Vagina (tissue), 2 donors: ENCODE measurements at regions not wholly inside any gene's neighbourhood (a gene's known extent, or its start where the extent isn't known, plus 50 kb on each side); places are given as distances from the start of the nearest gene placed in this dataset.

Experiments
- DNase-seq, 2 donors: peaks; one replicate each; pipeline ENCODE4 v3.0.0-alpha.2; 2017; ENCODE audit errors: extremely low spot score in 2 of 2
- H3K27ac ChIP-seq: fragments of 200-600 bp; sonication (generic); one replicate; pipeline ENCODE4 v1.5.1; 2019
- H3K27me3 ChIP-seq: fragments of 200-600 bp; sonication (generic); one replicate; pipeline ENCODE4 v1.5.1; 2019
- H3K36me3 ChIP-seq, 2 donors: fragments of 200-600 bp; sonication (generic); one replicate each; pipeline ENCODE4 v1.5.1; 2017 to 2019
- H3K4me1 ChIP-seq: fragments of 200-600 bp; sonication (generic); one replicate; pipeline ENCODE4 v1.5.1; 2019
- H3K4me3 ChIP-seq, 2 donors: fragments of 200-600 bp; sonication (generic); 1 replicate in 1 of 2; 2 replicates in 1 of 2; pipeline ENCODE4 v1.5.1; 2016 to 2019
- H3K9me3 ChIP-seq: fragments of 200-600 bp; sonication (generic); one replicate; pipeline ENCODE4 v1.5.1; 2019
- POLR2A ChIP-seq, 2 donors: fragments of 450-650 bp; IDR thresholded peaks; one replicate each; pipeline ENCODE4 v1.6.1; 2017; ENCODE audit warnings: antibody characterized with exemption in 2 of 2, mild to moderate bottlenecking in 2 of 2, moderate library complexity in 2 of 2
- POLR2AphosphoS5 ChIP-seq, 2 donors: sonication (generic); formaldehyde crosslinking; IDR thresholded peaks; one replicate each; pipeline ENCODE4 v1.9.0; 2017; ENCODE audit warnings: antibody characterized with exemption in 2 of 2, mild to moderate bottlenecking in 2 of 2, low read depth in 1 of 2; ENCODE audit not compliant: insufficient read depth in 1 of 2
- intact Hi-C: fragments of 100-400 bp; cut with DNase I; formaldehyde crosslinking; loops from one replicate; pipeline ENCODE4 v1.15.1; 2023
- TF ChIP-seq, protein P1 (sequence below), 3 experiments: fragments of 450-650 bp in 2 of 3; fragments of 200-600 bp in 1 of 3; sonication (generic) in 1 of 3; IDR thresholded peaks; one replicate each; pipeline ENCODE4 v1.5.1; 2017 to 2019; ENCODE audit warnings: antibody characterized with exemption in 3 of 3, mild to moderate bottlenecking in 2 of 3, moderate library complexity in 2 of 3

DNA sequence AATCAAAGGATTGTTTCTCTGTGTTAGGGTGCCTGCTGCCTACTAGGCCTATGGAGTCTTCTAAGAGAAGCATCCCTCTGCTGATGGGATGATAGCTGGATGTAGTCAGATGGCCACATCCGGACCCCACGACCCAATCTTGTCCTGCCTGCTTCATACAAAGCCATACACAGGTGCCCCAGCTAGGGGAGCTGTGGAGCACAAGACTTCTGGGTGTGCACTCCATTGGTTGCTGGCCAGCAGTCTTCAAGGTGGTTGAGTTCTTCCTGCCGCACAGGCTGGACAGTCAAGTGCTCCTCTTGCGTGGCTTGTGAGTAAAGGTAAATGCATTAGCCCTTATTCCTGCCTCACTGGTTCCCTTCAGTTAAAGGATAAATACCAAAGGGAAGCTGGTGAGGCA, 120.2 kb downstream of the TEX36 start:
- intact Hi-C loops: no loop called here
- Histone ChIP-seq H3K36me3 (no peaks in the 10 kb centered on the region), H3K27ac (no peak overlapping the region), H3K9me3 (no peaks in the 10 kb centered on the region), H3K4me3 (no peak overlapping the region), H3K27me3 (no peaks in the 10 kb centered on the region), H3K4me1 (no peaks in the 10 kb centered on the region)
- DNase-seq: no peak
- TF ChIP-seq POLR2A (IDR thresholded peaks at IDR 0.05) (no peak), POLR2AphosphoS5 (IDR thresholded peaks at IDR 0.05; ENCODE audit: insufficient read depth in 1 of 2, low read depth in 1 of 2) (no peak)
- TF ChIP-seq, protein P1, sequence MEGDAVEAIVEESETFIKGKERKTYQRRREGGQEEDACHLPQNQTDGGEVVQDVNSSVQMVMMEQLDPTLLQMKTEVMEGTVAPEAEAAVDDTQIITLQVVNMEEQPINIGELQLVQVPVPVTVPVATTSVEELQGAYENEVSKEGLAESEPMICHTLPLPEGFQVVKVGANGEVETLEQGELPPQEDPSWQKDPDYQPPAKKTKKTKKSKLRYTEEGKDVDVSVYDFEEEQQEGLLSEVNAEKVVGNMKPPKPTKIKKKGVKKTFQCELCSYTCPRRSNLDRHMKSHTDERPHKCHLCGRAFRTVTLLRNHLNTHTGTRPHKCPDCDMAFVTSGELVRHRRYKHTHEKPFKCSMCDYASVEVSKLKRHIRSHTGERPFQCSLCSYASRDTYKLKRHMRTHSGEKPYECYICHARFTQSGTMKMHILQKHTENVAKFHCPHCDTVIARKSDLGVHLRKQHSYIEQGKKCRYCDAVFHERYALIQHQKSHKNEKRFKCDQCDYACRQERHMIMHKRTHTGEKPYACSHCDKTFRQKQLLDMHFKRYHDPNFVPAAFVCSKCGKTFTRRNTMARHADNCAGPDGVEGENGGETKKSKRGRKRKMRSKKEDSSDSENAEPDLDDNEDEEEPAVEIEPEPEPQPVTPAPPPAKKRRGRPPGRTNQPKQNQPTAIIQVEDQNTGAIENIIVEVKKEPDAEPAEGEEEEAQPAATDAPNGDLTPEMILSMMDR (IDR thresholded peaks at IDR 0.05): no peak

DNA sequence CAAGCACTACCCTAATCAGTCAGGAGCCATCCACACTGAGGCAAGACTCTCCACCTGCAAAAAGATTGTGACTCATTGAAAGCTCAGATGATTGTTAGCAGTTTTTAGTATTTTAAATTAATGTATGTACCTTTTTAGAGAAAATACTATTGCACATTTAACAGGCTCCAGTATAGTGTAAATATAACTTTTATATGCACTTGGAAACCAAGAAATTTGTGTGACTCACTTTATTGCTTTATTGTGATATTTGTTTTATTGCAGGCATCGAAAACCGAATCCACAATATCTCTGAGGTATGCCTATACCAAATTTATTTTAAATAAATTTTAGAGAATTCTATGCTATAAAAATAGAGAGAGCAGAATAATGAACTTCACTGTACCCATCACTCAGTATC, 122.0 kb downstream of the TEX36 start:
- DNase-seq: no peak
- no peaks in the 10 kb centered on the region for H3K9me3 ChIP-seq
- H3K27ac ChIP-seq: no peak overlapping the region
- no peaks in the 10 kb centered on the region for H3K4me1 ChIP-seq
- no peaks in the 10 kb centered on the region for H3K36me3 ChIP-seq
- no peaks in the 10 kb centered on the region for H3K27me3 ChIP-seq
- TF ChIP-seq, protein P1 (IDR thresholded peaks at IDR 0.05): no peak
- TF ChIP-seq POLR2AphosphoS5 (IDR thresholded peaks at IDR 0.05; ENCODE audit: insufficient read depth in 1 of 2, low read depth in 1 of 2) (no peak), POLR2A (IDR thresholded peaks at IDR 0.05) (no peak)
- intact Hi-C loops: no loop called here
- no peak overlapping the region for H3K4me3 ChIP-seq

DNA sequence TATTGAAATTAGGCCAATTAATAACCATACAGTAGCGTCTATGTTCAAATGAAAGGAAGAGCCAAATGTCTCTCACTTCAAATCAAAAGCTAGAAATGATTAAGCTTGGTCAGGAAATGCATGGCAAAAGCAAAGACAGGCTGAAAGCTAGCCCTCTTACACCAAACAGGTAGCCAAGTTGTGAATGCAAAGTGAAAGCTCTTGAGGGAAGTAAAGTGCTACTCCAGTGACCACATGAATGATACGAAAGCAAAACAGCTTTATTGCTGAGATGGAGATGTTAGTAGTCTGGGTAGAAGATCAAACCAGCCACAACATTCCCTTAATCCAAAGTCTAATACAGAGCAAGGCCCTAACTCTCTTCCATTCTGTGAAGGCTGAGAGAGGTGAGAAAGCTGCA, 123.8 kb downstream of the TEX36 start:
- TF ChIP-seq POLR2A (IDR thresholded peaks at IDR 0.05) (no peak), POLR2AphosphoS5 (IDR thresholded peaks at IDR 0.05; ENCODE audit: insufficient read depth in 1 of 2, low read depth in 1 of 2) (no peak)
- TF ChIP-seq, protein P1 (IDR thresholded peaks at IDR 0.05): no peak
- intact Hi-C loops: no loop called here
- Histone ChIP-seq H3K36me3 (no peaks in the 10 kb centered on the region), H3K27ac (no peak overlapping the region), H3K4me1 (no peaks in the 10 kb centered on the region), H3K4me3 (no peak overlapping the region), H3K27me3 (no peaks in the 10 kb centered on the region), H3K9me3 (no peaks in the 10 kb centered on the region)
- no peak for DNase-seq

DNA sequence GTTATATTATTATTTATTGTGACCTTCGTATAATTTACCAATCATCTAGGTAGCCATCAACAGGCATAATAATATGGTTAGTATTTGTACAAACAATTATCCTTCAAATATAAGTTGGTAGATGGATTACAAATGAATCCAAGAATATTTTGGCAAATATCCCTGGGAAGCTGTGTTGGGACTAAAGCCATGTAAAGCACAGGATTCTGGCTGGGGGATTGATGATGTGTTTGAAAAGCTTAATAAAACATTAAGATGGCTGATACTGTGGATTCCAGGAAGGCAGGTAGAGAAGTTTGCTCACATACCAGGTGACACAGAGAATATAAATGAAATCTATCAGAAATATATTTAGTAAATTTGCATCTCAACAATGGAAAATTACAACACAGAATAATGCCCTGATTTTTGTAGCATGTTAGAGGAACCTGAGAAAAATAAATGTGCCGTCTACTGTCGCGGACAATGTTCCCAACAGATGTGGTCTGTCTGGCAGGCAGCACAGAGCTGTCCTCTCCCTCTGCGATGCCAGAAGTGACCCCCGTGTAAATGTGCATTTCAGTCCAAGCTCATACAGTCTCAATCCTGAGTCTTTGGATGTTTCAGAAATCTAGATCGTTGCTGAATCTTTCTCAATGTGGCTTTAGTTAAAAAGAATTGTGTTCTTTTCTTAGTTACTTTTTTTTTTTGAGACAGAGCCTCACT, 125.0 kb downstream of the TEX36 start:
- H3K4me1 ChIP-seq: no peaks in the 10 kb centered on the region
- TF ChIP-seq POLR2AphosphoS5 (IDR thresholded peaks at IDR 0.05; ENCODE audit: insufficient read depth in 1 of 2, low read depth in 1 of 2) (no peak), POLR2A (IDR thresholded peaks at IDR 0.05) (no peak)
- TF ChIP-seq, protein P1 (IDR thresholded peaks at IDR 0.05): no peak
- H3K4me3 ChIP-seq: no peak overlapping the region
- H3K27me3 ChIP-seq: no peaks in the 10 kb centered on the region
- H3K36me3 ChIP-seq: no peaks in the 10 kb centered on the region
- H3K27ac ChIP-seq: no peak overlapping the region
- H3K9me3 ChIP-seq: no peaks in the 10 kb centered on the region
- intact Hi-C loops: no loop called here
- no peak for DNase-seq

DNA sequence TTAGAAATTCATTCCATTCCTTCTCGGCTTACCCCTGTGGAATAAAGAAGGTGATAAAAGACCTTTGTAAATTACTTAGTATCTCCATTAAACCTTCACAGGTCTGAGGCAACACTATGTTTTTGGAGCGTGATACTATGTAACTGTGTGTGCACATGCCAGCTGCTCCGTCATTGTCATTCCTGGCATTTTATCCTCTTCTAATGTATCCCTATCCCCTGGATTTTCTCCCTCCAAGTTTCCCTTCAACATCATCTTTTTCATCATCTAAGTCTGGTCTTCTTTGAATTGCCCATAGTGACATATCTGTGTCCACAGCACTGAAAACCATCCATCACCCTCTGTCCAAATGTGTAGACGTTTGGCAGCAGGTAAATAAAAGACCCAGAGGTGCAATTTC, 125.7 kb downstream of the TEX36 start:
- Histone ChIP-seq H3K27ac (no peak overlapping the region), H3K9me3 (no peaks in the 10 kb centered on the region), H3K36me3 (no peaks in the 10 kb centered on the region), H3K27me3 (no peaks in the 10 kb centered on the region), H3K4me3 (no peak overlapping the region), H3K4me1 (no peaks in the 10 kb centered on the region)
- DNase-seq: no peak
- intact Hi-C loops: no loop called here
- TF ChIP-seq POLR2A (IDR thresholded peaks at IDR 0.05) (no peak), POLR2AphosphoS5 (IDR thresholded peaks at IDR 0.05; ENCODE audit: insufficient read depth in 1 of 2, low read depth in 1 of 2) (no peak)
- TF ChIP-seq, protein P1 (IDR thresholded peaks at IDR 0.05): no peak
